ENCODE measurements at regions not wholly inside any gene's neighbourhood (a gene's known extent, or its start where the extent isn't known, plus 50 kb on each side); places are given as distances from the start of the nearest gene placed in this dataset.
"Not testable (repeated sequence)": the region's sequence is repeated elsewhere in the genome, so short reads cannot be mapped to it uniquely, and the experiment has no call there.

- no peak for DNase-seq (ENCODE audit: low read depth in 2 of 3, low spot score in 2 of 3)
These were observed 202.5 kb downstream of the NUFIP1 start for GRCh38 chr13:44786756-44787155.

GRCh38 chr13:44785401-44785800 lies 203.9 kb downstream of the NUFIP1 start:
- DNase-seq (ENCODE audit: low read depth in 2 of 3, low spot score in 2 of 3) = no peak

GRCh38 chr13:44784708-44785080 lies 204.6 kb downstream of the NUFIP1 start:
- no peak for DNase-seq (ENCODE audit: low read depth in 2 of 3, low spot score in 2 of 3)

- DNase-seq (ENCODE audit: low read depth in 2 of 3, low spot score in 2 of 3) = no peak
These were observed 205.1 kb downstream of the NUFIP1 start for GRCh38 chr13:44783994-44784707.

GRCh38 chr13:44780591-44781280 lies 204.6 kb upstream of the TSC22D1 start:
- no peak for DNase-seq (ENCODE audit: low read depth in 2 of 3, low spot score in 2 of 3)

- peak in 1 of 3 donors; percentile 38 for DNase-seq (ENCODE audit: low read depth in 2 of 3, low spot score in 2 of 3)
These were observed 202.8 kb upstream of the TSC22D1 start for GRCh38 chr13:44778761-44779484.

- DNase-seq (ENCODE audit: low read depth in 2 of 3, low spot score in 2 of 3) = not testable (repeated sequence)
These were observed 199.2 kb upstream of the TSC22D1 start for GRCh38 chr13:44775290-44775689.

GRCh38 chr13:44770951-44771350 lies 194.8 kb upstream of the TSC22D1 start:
- no peak for DNase-seq (ENCODE audit: low read depth in 2 of 3, low spot score in 2 of 3)

GRCh38 chr13:44769686-44770085 lies 193.6 kb upstream of the TSC22D1 start:
- no peak for DNase-seq (ENCODE audit: low read depth in 2 of 3, low spot score in 2 of 3)

GRCh38 chr13:44768775-44769581 lies 192.8 kb upstream of the TSC22D1 start:
- peak in 2 of 3 donors; percentile 29 to 49 for DNase-seq (ENCODE audit: low read depth in 2 of 3, low spot score in 2 of 3)

GRCh38 chr13:44768239-44768638 lies 192.1 kb upstream of the TSC22D1 start:
- DNase-seq (ENCODE audit: low read depth in 2 of 3, low spot score in 2 of 3) = peak in 2 of 3 donors; percentile 86 to 90

- no peak for DNase-seq (ENCODE audit: low read depth in 2 of 3, low spot score in 2 of 3)
These were observed 188.9 kb upstream of the TSC22D1 start for GRCh38 chr13:44765001-44765471.

GRCh38 chr13:44764302-44764692 lies 188.2 kb upstream of the TSC22D1 start:
- DNase-seq (ENCODE audit: low read depth in 2 of 3, low spot score in 2 of 3) = peak in 2 of 3 donors; percentile 21 to 41

- DNase-seq (ENCODE audit: low read depth in 2 of 3, low spot score in 2 of 3) = no peak
These were observed 187.6 kb upstream of the TSC22D1 start for GRCh38 chr13:44763615-44764301.

GRCh38 chr13:44762911-44763310 lies 186.8 kb upstream of the TSC22D1 start:
- DNase-seq (ENCODE audit: low read depth in 2 of 3, low spot score in 2 of 3) = no peak

GRCh38 chr13:44760434-44760833 lies 184.3 kb upstream of the TSC22D1 start:
- no peak for DNase-seq (ENCODE audit: low read depth in 2 of 3, low spot score in 2 of 3)

GRCh38 chr13:44759384-44760360 lies 183.5 kb upstream of the TSC22D1 start:
- DNase-seq (ENCODE audit: low read depth in 2 of 3, low spot score in 2 of 3) = no peak

GRCh38 chr13:44758630-44759383 lies 182.7 kb upstream of the TSC22D1 start:
- DNase-seq (ENCODE audit: low read depth in 2 of 3, low spot score in 2 of 3) = peak in 2 of 3 donors; percentile 8 to 23
